ENCODE measurements at regions not wholly inside any gene's neighbourhood (a gene's known extent, or its start where the extent isn't known, plus 50 kb on each side); places are given as distances from the start of the nearest gene placed in this dataset.

GRCh38 chr4:126560794-126561193 is 1072.0 kb upstream of the INTU start:
- Histone ChIP-seq H3K36me3 (ENCODE audit: control insufficient read depth in 2 of 2, insufficient read depth in 2 of 2, low read length in 1 of 2) (no peaks in the 10 kb centered on the region), H3K9me3 (replicated peaks; ENCODE audit: control insufficient read depth, insufficient read depth, low read length) (no peaks in the 10 kb centered on the region), H3K4me2 (ENCODE audit: control insufficient read depth, insufficient read depth) (no peak overlapping the region), H2AFZ (ENCODE audit: control insufficient read depth, low read depth, low read length) (no peak overlapping the region), H3K4me1 (ENCODE audit: control insufficient read depth, insufficient read depth, low read length) (no peaks in the 10 kb centered on the region), H3K27me3 (replicated peaks in 1 of 2; ENCODE audit: control insufficient read depth in 2 of 2, insufficient read depth in 2 of 2, low read length in 1 of 2) (no peaks in the 10 kb centered on the region), H3K79me2 (ENCODE audit: control insufficient read depth, insufficient read depth, low read length) (no peaks in the 10 kb centered on the region), H3K9ac (ENCODE audit: control insufficient read depth, insufficient read depth, low read length) (no peak overlapping the region), H3K27ac (ENCODE audit: control insufficient read depth, insufficient read depth) (no peak overlapping the region), H4K20me1 (ENCODE audit: control insufficient read depth, insufficient read depth) (no peaks in the 10 kb centered on the region), H3K4me3 (no peak overlapping the region)
- DNase-seq (ENCODE audit: low read depth, low spot score) (no peak), FAIRE-seq (no peak), ATAC-seq (no peak)
- BruUV-seq (replicated peaks): no TSS peak
- RAD21 ChIA-PET (ENCODE audit: unreplicated experiment): no interaction called here
- 0% methylated on average over 1 of the region's 1 CpG for WGBS (ENCODE audit: insufficient coverage, insufficient replicate concordance, low lambda C conversion rate, missing lambda C conversion rate)
- intact Hi-C loops (cut with micrococcal nuclease; ENCODE audit: unreplicated experiment): no loop called here
- CTCF ChIA-PET: no interaction called here
- in situ Hi-C loops (cut with MboI): no loop called here
- TF ChIP-seq, protein P1, sequence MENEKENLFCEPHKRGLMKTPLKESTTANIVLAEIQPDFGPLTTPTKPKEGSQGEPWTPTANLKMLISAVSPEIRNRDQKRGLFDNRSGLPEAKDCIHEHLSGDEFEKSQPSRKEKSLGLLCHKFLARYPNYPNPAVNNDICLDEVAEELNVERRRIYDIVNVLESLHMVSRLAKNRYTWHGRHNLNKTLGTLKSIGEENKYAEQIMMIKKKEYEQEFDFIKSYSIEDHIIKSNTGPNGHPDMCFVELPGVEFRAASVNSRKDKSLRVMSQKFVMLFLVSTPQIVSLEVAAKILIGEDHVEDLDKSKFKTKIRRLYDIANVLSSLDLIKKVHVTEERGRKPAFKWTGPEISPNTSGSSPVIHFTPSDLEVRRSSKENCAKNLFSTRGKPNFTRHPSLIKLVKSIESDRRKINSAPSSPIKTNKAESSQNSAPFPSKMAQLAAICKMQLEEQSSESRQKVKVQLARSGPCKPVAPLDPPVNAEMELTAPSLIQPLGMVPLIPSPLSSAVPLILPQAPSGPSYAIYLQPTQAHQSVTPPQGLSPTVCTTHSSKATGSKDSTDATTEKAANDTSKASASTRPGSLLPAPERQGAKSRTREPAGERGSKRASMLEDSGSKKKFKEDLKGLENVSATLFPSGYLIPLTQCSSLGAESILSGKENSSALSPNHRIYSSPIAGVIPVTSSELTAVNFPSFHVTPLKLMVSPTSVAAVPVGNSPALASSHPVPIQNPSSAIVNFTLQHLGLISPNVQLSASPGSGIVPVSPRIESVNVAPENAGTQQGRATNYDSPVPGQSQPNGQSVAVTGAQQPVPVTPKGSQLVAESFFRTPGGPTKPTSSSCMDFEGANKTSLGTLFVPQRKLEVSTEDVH (IDR thresholded peaks at IDR 0.05; ENCODE audit: low read depth, partially characterized antibody): no peak
- TF ChIP-seq MEF2A (IDR thresholded peaks at IDR 0.05; ENCODE audit: insufficient read depth, low read depth, low read length) (no peak), SRF (IDR thresholded peaks at IDR 0.05; ENCODE audit: low read depth in 2 of 2, low read length in 2 of 2) (no peak), STAT1 (conservative IDR thresholded peaks at IDR 0.05) (no peak), MEF2B (IDR thresholded peaks at IDR 0.05; ENCODE audit: partially characterized antibody, poor library complexity, severe bottlenecking) (no peak), ZNF622 (IDR thresholded peaks at IDR 0.05) (no peak), ATF2 (IDR thresholded peaks at IDR 0.05; ENCODE audit: low read length) (no peak), SPI1 (IDR thresholded peaks at IDR 0.05; ENCODE audit: borderline replicate concordance, insufficient read depth, low read depth, low read length) (no peak), TARDBP (IDR thresholded peaks at IDR 0.05; ENCODE audit: borderline replicate concordance) (no peak), MYC (IDR thresholded peaks at IDR 0.05; ENCODE audit: insufficient read depth, insufficient read length, insufficient replicate concordance, low read length, severe bottlenecking) (no peak)
- TF ChIP-seq, protein P2, sequence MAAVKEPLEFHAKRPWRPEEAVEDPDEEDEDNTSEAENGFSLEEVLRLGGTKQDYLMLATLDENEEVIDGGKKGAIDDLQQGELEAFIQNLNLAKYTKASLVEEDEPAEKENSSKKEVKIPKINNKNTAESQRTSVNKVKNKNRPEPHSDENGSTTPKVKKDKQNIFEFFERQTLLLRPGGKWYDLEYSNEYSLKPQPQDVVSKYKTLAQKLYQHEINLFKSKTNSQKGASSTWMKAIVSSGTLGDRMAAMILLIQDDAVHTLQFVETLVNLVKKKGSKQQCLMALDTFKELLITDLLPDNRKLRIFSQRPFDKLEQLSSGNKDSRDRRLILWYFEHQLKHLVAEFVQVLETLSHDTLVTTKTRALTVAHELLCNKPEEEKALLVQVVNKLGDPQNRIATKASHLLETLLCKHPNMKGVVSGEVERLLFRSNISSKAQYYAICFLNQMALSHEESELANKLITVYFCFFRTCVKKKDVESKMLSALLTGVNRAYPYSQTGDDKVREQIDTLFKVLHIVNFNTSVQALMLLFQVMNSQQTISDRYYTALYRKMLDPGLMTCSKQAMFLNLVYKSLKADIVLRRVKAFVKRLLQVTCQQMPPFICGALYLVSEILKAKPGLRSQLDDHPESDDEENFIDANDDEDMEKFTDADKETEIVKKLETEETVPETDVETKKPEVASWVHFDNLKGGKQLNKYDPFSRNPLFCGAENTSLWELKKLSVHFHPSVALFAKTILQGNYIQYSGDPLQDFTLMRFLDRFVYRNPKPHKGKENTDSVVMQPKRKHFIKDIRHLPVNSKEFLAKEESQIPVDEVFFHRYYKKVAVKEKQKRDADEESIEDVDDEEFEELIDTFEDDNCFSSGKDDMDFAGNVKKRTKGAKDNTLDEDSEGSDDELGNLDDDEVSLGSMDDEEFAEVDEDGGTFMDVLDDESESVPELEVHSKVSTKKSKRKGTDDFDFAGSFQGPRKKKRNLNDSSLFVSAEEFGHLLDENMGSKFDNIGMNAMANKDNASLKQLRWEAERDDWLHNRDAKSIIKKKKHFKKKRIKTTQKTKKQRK (IDR thresholded peaks at IDR 0.05; ENCODE audit: low read depth, low read length): no peak
- POLR2A ChIA-PET: no interaction called here
- SMC1A ChIA-PET (ENCODE audit: uncharacterized antibody, unreplicated experiment): no interaction called here
